HEK293 (cell line): ENCODE measurements at regions not wholly inside any gene's neighbourhood (a gene's known extent, or its start where the extent isn't known, plus 50 kb on each side); places are given as distances from the start of the nearest gene placed in this dataset.

Experiments
- EGR2 ChIP-seq: fragments of 450-650 bp; formaldehyde crosslinking; IDR thresholded peaks from 2 replicates; pipeline ENCODE4 v1.5.1; 2016; ENCODE audit warnings: low read depth, missing biosample characterization, missing genetic modification characterization
- IKZF3 ChIP-seq: fragments of 450-650 bp; IDR thresholded peaks from 2 replicates; pipeline ENCODE4 v1.5.0; 2018; ENCODE audit warnings: missing biosample characterization, mild to moderate bottlenecking, missing genetic modification characterization, moderate library complexity
- OVOL3 ChIP-seq: fragments of 450-650 bp; formaldehyde crosslinking; IDR thresholded peaks from 2 replicates; pipeline ENCODE4 v1.5.1; 2016; ENCODE audit warnings: missing biosample characterization, missing genetic modification characterization
- PRDM1 ChIP-seq: fragments of 450-650 bp; formaldehyde crosslinking; IDR thresholded peaks from 2 replicates; pipeline ENCODE4; 2016; ENCODE audit warnings: missing biosample characterization, missing genetic modification characterization
- SP3 ChIP-seq: fragments of 450-650 bp; formaldehyde crosslinking; IDR thresholded peaks from 2 replicates; pipeline ENCODE4 v1.5.1; 2016; ENCODE audit warnings: missing biosample characterization, missing genetic modification characterization
- WT1 ChIP-seq: fragments of 450-650 bp; formaldehyde crosslinking; IDR thresholded peaks from 2 replicates; pipeline ENCODE4 v1.5.1; 2016; ENCODE audit warnings: missing biosample characterization, missing genetic modification characterization
- ZBTB10 ChIP-seq: fragments of 450-650 bp; formaldehyde crosslinking; IDR thresholded peaks from 2 replicates; pipeline ENCODE4 v1.5.1; 2016; ENCODE audit warnings: missing biosample characterization, missing genetic modification characterization
- ZBTB17 ChIP-seq: fragments of 450-650 bp; formaldehyde crosslinking; IDR thresholded peaks from 2 replicates; pipeline ENCODE4 v1.5.1; 2016; ENCODE audit warnings: missing biosample characterization, missing genetic modification characterization
- ZBTB44 ChIP-seq: fragments of 450-650 bp; IDR thresholded peaks from 2 replicates; pipeline ENCODE4 v1.5.1; 2018; ENCODE audit warnings: missing biosample characterization, mild to moderate bottlenecking, missing genetic modification characterization
- ZFP3 ChIP-seq: fragments of 450-650 bp; formaldehyde crosslinking; IDR thresholded peaks from 2 replicates; pipeline ENCODE4 v1.5.1; 2016; ENCODE audit warnings: low read depth, missing biosample characterization, missing genetic modification characterization
- ZNF114 ChIP-seq: fragments of 450-650 bp; formaldehyde crosslinking; IDR thresholded peaks from 2 replicates; pipeline ENCODE4 v1.5.0; 2017; ENCODE audit warnings: missing biosample characterization, missing genetic modification characterization
- ZNF140 ChIP-seq: fragments of 450-650 bp; formaldehyde crosslinking; IDR thresholded peaks from 2 replicates; pipeline ENCODE4 v1.5.1; 2016; ENCODE audit warnings: missing biosample characterization, missing genetic modification characterization
- ZNF146 ChIP-seq: fragments of 450-650 bp; formaldehyde crosslinking; IDR thresholded peaks from 2 replicates; pipeline ENCODE4 v1.5.1; 2016; ENCODE audit warnings: missing biosample characterization, missing genetic modification characterization
- ZNF16 ChIP-seq: fragments of 450-650 bp; formaldehyde crosslinking; IDR thresholded peaks from 2 replicates; pipeline ENCODE4 v1.5.1; 2016; ENCODE audit warnings: low read depth, missing biosample characterization, missing genetic modification characterization
- ZNF184 ChIP-seq: fragments of 450-650 bp; IDR thresholded peaks from 2 replicates; pipeline ENCODE4 v1.5.1; 2018; ENCODE audit warnings: missing biosample characterization, mild to moderate bottlenecking, missing genetic modification characterization
- ZNF24 ChIP-seq: fragments of 450-650 bp; formaldehyde crosslinking; IDR thresholded peaks from 2 replicates; pipeline ENCODE4 v1.5.1; 2016; ENCODE audit warnings: missing biosample characterization, missing genetic modification characterization
- ZNF248 ChIP-seq: fragments of 450-650 bp; formaldehyde crosslinking; IDR thresholded peaks from 2 replicates; pipeline ENCODE4 v1.5.1; 2017; ENCODE audit warnings: missing biosample characterization, missing genetic modification characterization
- ZNF280D ChIP-seq: fragments of 450-650 bp; formaldehyde crosslinking; IDR thresholded peaks from 2 replicates; pipeline ENCODE4 v1.5.1; 2016; ENCODE audit warnings: missing biosample characterization, missing genetic modification characterization
- ZNF529 ChIP-seq: fragments of 450-650 bp; formaldehyde crosslinking; IDR thresholded peaks from 2 replicates; pipeline ENCODE4 v1.5.1; 2017; ENCODE audit warnings: missing genetic modification characterization, missing biosample characterization; ENCODE audit not compliant: insufficient replicate concordance
- ZNF549 ChIP-seq: fragments of 450-650 bp; IDR thresholded peaks from 2 replicates; pipeline ENCODE4 v1.5.1; 2018; ENCODE audit warnings: missing biosample characterization, missing genetic modification characterization, mild to moderate bottlenecking, inconsistent platforms, moderate library complexity
- ZNF561 ChIP-seq: fragments of 450-650 bp; IDR thresholded peaks from 2 replicates; pipeline ENCODE4 v1.5.1; 2018; ENCODE audit warnings: missing biosample characterization, missing genetic modification characterization, borderline replicate concordance
- ZNF571 ChIP-seq: fragments of 450-650 bp; formaldehyde crosslinking; IDR thresholded peaks from 2 replicates; pipeline ENCODE4 v1.5.0; 2017; ENCODE audit warnings: missing biosample characterization, missing genetic modification characterization
- ZNF658 ChIP-seq: fragments of 450-650 bp; formaldehyde crosslinking; IDR thresholded peaks from 2 replicates; pipeline ENCODE4; 2016; ENCODE audit warnings: missing biosample characterization, missing genetic modification characterization
- TF ChIP-seq, protein P1 (sequence below): fragments of 450-650 bp; formaldehyde crosslinking; IDR thresholded peaks from 2 replicates; pipeline ENCODE4 v1.5.1; 2016; ENCODE audit warnings: missing biosample characterization, missing genetic modification characterization, borderline replicate concordance
- TF ChIP-seq, protein P2 (sequence below): fragments of 450-650 bp; IDR thresholded peaks from 2 replicates; pipeline ENCODE4 v1.5.1; 2018; ENCODE audit warnings: missing biosample characterization, missing genetic modification characterization
- TF ChIP-seq, protein P3 (sequence below): fragments of 450-650 bp; formaldehyde crosslinking; IDR thresholded peaks from 2 replicates; pipeline ENCODE4 v1.5.1; 2016; ENCODE audit warnings: missing biosample characterization, missing genetic modification characterization

- no peak for TF ChIP-seq ZBTB10 (tag by site-specific recombination)
- no peak for TF ChIP-seq PRDM1
- TF ChIP-seq ZNF184 (tag by site-specific recombination): no peak
- TF ChIP-seq ZNF16 (tag by site-specific recombination): no peak
- TF ChIP-seq, protein P1, sequence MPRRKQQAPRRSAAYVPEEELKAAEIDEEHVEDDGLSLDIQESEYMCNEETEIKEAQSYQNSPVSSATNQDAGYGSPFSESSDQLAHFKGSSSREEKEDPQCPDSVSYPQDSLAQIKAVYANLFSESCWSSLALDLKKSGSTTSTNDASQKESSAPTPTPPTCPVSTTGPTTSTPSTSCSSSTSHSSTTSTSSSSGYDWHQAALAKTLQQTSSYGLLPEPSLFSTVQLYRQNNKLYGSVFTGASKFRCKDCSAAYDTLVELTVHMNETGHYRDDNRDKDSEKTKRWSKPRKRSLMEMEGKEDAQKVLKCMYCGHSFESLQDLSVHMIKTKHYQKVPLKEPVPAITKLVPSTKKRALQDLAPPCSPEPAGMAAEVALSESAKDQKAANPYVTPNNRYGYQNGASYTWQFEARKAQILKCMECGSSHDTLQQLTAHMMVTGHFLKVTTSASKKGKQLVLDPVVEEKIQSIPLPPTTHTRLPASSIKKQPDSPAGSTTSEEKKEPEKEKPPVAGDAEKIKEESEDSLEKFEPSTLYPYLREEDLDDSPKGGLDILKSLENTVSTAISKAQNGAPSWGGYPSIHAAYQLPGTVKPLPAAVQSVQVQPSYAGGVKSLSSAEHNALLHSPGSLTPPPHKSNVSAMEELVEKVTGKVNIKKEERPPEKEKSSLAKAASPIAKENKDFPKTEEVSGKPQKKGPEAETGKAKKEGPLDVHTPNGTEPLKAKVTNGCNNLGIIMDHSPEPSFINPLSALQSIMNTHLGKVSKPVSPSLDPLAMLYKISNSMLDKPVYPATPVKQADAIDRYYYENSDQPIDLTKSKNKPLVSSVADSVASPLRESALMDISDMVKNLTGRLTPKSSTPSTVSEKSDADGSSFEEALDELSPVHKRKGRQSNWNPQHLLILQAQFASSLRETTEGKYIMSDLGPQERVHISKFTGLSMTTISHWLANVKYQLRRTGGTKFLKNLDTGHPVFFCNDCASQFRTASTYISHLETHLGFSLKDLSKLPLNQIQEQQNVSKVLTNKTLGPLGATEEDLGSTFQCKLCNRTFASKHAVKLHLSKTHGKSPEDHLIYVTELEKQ (tag by site-specific recombination): peak; percentile 41; the same call in 1 of the 2 replicates
- peak; percentile 74 for TF ChIP-seq ZBTB17 (tag by site-specific recombination)
- TF ChIP-seq ZNF529: no peak
- TF ChIP-seq ZNF24 (tag by site-specific recombination): 0 out of 2 replicates have a peak, but pooled peaks have one; percentile 65
- no peak for TF ChIP-seq ZNF658 (tag by site-specific recombination)
- TF ChIP-seq ZNF140 (tag by site-specific recombination): no peak
- TF ChIP-seq ZNF549: no peak
- TF ChIP-seq, protein P2, sequence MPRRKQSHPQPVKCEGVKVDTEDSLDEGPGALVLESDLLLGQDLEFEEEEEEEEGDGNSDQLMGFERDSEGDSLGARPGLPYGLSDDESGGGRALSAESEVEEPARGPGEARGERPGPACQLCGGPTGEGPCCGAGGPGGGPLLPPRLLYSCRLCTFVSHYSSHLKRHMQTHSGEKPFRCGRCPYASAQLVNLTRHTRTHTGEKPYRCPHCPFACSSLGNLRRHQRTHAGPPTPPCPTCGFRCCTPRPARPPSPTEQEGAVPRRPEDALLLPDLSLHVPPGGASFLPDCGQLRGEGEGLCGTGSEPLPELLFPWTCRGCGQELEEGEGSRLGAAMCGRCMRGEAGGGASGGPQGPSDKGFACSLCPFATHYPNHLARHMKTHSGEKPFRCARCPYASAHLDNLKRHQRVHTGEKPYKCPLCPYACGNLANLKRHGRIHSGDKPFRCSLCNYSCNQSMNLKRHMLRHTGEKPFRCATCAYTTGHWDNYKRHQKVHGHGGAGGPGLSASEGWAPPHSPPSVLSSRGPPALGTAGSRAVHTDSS (tag by site-specific recombination): no peak
- TF ChIP-seq ZNF146: no peak
- no peak for TF ChIP-seq OVOL3
- no peak for TF ChIP-seq ZNF280D
- no peak for TF ChIP-seq WT1 (tag by site-specific recombination)
- TF ChIP-seq, protein P3, sequence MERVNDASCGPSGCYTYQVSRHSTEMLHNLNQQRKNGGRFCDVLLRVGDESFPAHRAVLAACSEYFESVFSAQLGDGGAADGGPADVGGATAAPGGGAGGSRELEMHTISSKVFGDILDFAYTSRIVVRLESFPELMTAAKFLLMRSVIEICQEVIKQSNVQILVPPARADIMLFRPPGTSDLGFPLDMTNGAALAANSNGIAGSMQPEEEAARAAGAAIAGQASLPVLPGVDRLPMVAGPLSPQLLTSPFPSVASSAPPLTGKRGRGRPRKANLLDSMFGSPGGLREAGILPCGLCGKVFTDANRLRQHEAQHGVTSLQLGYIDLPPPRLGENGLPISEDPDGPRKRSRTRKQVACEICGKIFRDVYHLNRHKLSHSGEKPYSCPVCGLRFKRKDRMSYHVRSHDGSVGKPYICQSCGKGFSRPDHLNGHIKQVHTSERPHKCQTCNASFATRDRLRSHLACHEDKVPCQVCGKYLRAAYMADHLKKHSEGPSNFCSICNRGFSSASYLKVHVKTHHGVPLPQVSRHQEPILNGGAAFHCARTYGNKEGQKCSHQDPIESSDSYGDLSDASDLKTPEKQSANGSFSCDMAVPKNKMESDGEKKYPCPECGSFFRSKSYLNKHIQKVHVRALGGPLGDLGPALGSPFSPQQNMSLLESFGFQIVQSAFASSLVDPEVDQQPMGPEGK: no peak
- TF ChIP-seq EGR2 (tag by site-specific recombination): no peak
- TF ChIP-seq ZFP3: no peak
- no peak for TF ChIP-seq IKZF3 (tag by site-specific recombination)
- no peak for TF ChIP-seq ZNF571 (tag by site-specific recombination)
- no peak for TF ChIP-seq ZNF248 (tag by site-specific recombination)
- TF ChIP-seq ZBTB44 (tag by site-specific recombination): no peak
- TF ChIP-seq ZNF561: no peak
- TF ChIP-seq ZNF114 (tag by site-specific recombination): no peak
- TF ChIP-seq SP3 (tag by site-specific recombination): no peak
These were observed 196.9 kb upstream of the PRICKLE2 start (continued) for GRCh38 chr3:64422192-64422591.
